ENCODE measurements at regions not wholly inside any gene's neighbourhood (a gene's known extent, or its start where the extent isn't known, plus 50 kb on each side); places are given as distances from the start of the nearest gene placed in this dataset.

DNA sequence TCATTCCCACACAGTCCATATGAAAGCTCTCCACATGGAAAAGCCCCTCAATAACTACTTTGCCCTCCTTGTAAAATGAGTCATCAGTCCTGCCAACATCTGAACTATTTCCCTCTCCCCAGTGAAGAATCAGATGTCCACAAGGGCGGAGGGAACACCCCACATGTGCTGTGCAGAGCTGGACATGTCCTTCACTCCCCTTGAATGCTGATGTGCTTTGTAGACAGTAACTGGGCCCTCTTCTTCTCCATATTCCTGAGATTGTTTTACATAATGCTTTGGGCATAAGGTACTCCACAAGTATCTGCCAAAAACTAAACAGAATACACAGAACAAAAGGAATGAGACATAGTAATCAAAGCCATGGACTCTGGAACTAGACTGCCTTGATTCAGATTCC, 879.4 kb downstream of the BCL11A start:
- Histone ChIP-seq H3K79me2 (ENCODE audit: insufficient read depth, low read length) (no peaks in the 10 kb centered on the region), H3K4me2 (ENCODE audit: insufficient read depth, low read length) (no peak overlapping the region), H2AFZ (ENCODE audit: low read depth, low read length) (no peak overlapping the region; the same call in 1 of the 2 replicates), H3K36me3 (ENCODE audit: insufficient read depth, low read length) (no peaks in the 10 kb centered on the region), H4K20me1 (ENCODE audit: insufficient read depth, low read length) (no peaks in the 10 kb centered on the region), H3K27ac (ENCODE audit: low read length) (no peak overlapping the region), H3K4me3 (ENCODE audit: low read depth in 1 of 2, low read length in 2 of 2) (no peak overlapping the region), H3K27me3 (ENCODE audit: insufficient read depth, low read length, poor library complexity) (no peaks in the 10 kb centered on the region), H3K4me1 (ENCODE audit: insufficient read depth, low read length) (no peaks in the 10 kb centered on the region), H3K9me3 (ENCODE audit: insufficient read depth, low read length, severe bottlenecking) (no peaks in the 10 kb centered on the region), H3K9ac (ENCODE audit: low read depth, low read length) (no peak overlapping the region)
- TF ChIP-seq CTCF (IDR thresholded peaks at IDR 0.05; ENCODE audit: borderline replicate concordance, extremely low read depth, low read length, poor library complexity, severe bottlenecking) (no peak), EZH2 (IDR thresholded peaks at IDR 0.05; ENCODE audit: borderline replicate concordance, low read depth, low read length, severe bottlenecking) (no peak)
- DNase-seq = no peak
- no peak for ATAC-seq (ENCODE audit: insufficient read depth, low read depth)

DNA sequence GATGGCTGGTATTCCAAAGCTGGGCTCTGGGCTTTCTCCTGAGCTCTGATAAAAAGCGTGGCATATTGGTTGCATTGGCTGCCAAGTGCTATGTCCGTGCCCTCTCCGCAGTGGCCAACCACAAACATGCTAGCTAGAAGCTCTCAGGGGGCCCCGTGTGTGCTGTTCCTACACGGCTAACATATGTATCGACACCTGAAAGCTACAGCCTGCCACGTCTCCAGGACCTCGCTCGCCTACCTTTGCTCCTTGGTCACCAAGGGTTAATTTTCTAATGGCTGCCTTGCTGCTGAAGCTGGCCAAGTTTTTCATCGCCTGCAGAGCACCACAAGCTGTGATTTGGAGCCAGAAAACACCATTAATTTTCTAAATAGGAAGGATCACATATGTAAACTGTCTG, 888.4 kb downstream of the BCL11A start:
- no peak overlapping the region for H2AFZ ChIP-seq (ENCODE audit: low read depth, low read length)

GRCh38 chr2:59662127-59662861, 891.2 kb downstream of the BCL11A start:
- no peaks in the 10 kb centered on the region for H3K27me3 ChIP-seq (ENCODE audit: insufficient read depth, low read length, poor library complexity)
- H3K4me3 ChIP-seq (ENCODE audit: low read depth in 1 of 2, low read length in 2 of 2) = no peak overlapping the region
- TF ChIP-seq CTCF (IDR thresholded peaks at IDR 0.05; ENCODE audit: borderline replicate concordance, extremely low read depth, low read length, poor library complexity, severe bottlenecking) = no peak
- no peak for TF ChIP-seq EZH2 (IDR thresholded peaks at IDR 0.05; ENCODE audit: borderline replicate concordance, low read depth, low read length, severe bottlenecking)
- no peaks in the 10 kb centered on the region for H3K79me2 ChIP-seq (ENCODE audit: insufficient read depth, low read length)
- no peak overlapping the region for H3K27ac ChIP-seq (ENCODE audit: low read length)
- H2AFZ ChIP-seq (ENCODE audit: low read depth, low read length) = no peak overlapping the region
- no peak for ATAC-seq (ENCODE audit: insufficient read depth, low read depth)
- DNase-seq = no peak
- no peaks in the 10 kb centered on the region for H3K4me1 ChIP-seq (ENCODE audit: insufficient read depth, low read length)
- no peaks in the 10 kb centered on the region for H3K36me3 ChIP-seq (ENCODE audit: insufficient read depth, low read length)
- no peaks in the 10 kb centered on the region for H4K20me1 ChIP-seq (ENCODE audit: insufficient read depth, low read length)
- no peak overlapping the region for H3K9ac ChIP-seq (ENCODE audit: low read depth, low read length)
- no peak overlapping the region for H3K4me2 ChIP-seq (ENCODE audit: insufficient read depth, low read length)
- no peaks in the 10 kb centered on the region for H3K9me3 ChIP-seq (ENCODE audit: insufficient read depth, low read length, severe bottlenecking)

More for the DNA sequence above, 888.4 kb downstream of the BCL11A start:
- ATAC-seq (ENCODE audit: insufficient read depth, low read depth) (no peak), DNase-seq (no peak)
- Histone ChIP-seq H3K9me3 (ENCODE audit: insufficient read depth, low read length, severe bottlenecking) (no peaks in the 10 kb centered on the region), H3K79me2 (ENCODE audit: insufficient read depth, low read length) (no peaks in the 10 kb centered on the region), H3K4me2 (ENCODE audit: insufficient read depth, low read length) (no peak overlapping the region), H3K9ac (ENCODE audit: low read depth, low read length) (no peak overlapping the region), H3K36me3 (ENCODE audit: insufficient read depth, low read length) (no peaks in the 10 kb centered on the region), H3K4me1 (ENCODE audit: insufficient read depth, low read length) (no peaks in the 10 kb centered on the region), H3K4me3 (ENCODE audit: low read depth in 1 of 2, low read length in 2 of 2) (no peak overlapping the region), H3K27me3 (ENCODE audit: insufficient read depth, low read length, poor library complexity) (no peaks in the 10 kb centered on the region), H3K27ac (ENCODE audit: low read length) (no peak overlapping the region), H4K20me1 (ENCODE audit: insufficient read depth, low read length) (no peaks in the 10 kb centered on the region)
- TF ChIP-seq CTCF (IDR thresholded peaks at IDR 0.05; ENCODE audit: borderline replicate concordance, extremely low read depth, low read length, poor library complexity, severe bottlenecking) (no peak), EZH2 (IDR thresholded peaks at IDR 0.05; ENCODE audit: borderline replicate concordance, low read depth, low read length, severe bottlenecking) (no peak)
